SK-N-SH (cell line): ENCODE measurements at regions not wholly inside any gene's neighbourhood (a gene's known extent, or its start where the extent isn't known, plus 50 kb on each side); places are given as distances from the start of the nearest gene placed in this dataset.

Experiments
- CTCF ChIA-PET: fragments of 300-600, 350-600 bp; formaldehyde crosslinking; extraction: SDS; loops from one replicate; lab custom pipeline; 2021; lab: Yijun Ruan, JAX
- POLR2A ChIA-PET: fragments of 350-600 bp; sonication (Branson Sonifier 250); formaldehyde crosslinking; extraction: SDS; loops from one replicate; lab custom pipeline; 2020; ENCODE audit warnings: antibody characterized with exemption, inconsistent platforms; lab: Yijun Ruan, JAX
- DNase-seq: peaks from one replicate; pipeline ENCODE4 v3.0.0; 2012
- H2AFZ ChIP-seq: fragments of 200-600 bp; sonication (generic); 2 replicates; pipeline ENCODE4 v1.8.1; 2016; ENCODE audit warnings: antibody characterized with exemption, mild to moderate bottlenecking, low read depth
- H3F3A ChIP-seq: fragments of 200-600 bp; sonication (generic); replicated peaks from 2 replicates; pipeline ENCODE3; 2016; ENCODE audit warnings: antibody characterized with exemption, mild to moderate bottlenecking; ENCODE audit not compliant: insufficient read depth
- H3K27ac ChIP-seq, 2 experiments: fragments of 200-500 bp in 1 of 2; fragments of 200-600 bp in 1 of 2; sonication (Bioruptor generic) in 1 of 2; sonication (generic), shearing (Covaris generic) in 1 of 2; 2 replicates each; pipeline versions ENCODE4 v1.5.1 to v1.6.1; 2014 to 2016; ENCODE audit warnings: low read depth in 2 of 2, inconsistent platforms in 1 of 2, low read length in 1 of 2, mild to moderate bottlenecking in 1 of 2, mixed read lengths in 1 of 2
- H3K27me3 ChIP-seq: fragments of 200-600 bp; sonication (generic), shearing (Covaris generic); 2 replicates; pipeline ENCODE4 v1.6.1; 2016; ENCODE audit warnings: mixed run types; ENCODE audit not compliant: insufficient read depth
- H3K36me3 ChIP-seq, 2 experiments: fragments of 200-500 bp in 1 of 2; fragments of 200-600 bp in 1 of 2; sonication (Bioruptor generic) in 1 of 2; sonication (generic) in 1 of 2; replicated peaks in 1 of 2; 2 replicates each; pipeline versions ENCODE3 to v1.5.1; 2014 to 2016; ENCODE audit warnings: low read length in 1 of 2, mild to moderate bottlenecking in 1 of 2; ENCODE audit not compliant: insufficient read depth in 2 of 2, control insufficient read depth in 1 of 2
- H3K4me1 ChIP-seq, 2 experiments: fragments of 200-500 bp in 1 of 2; fragments of 200-600 bp in 1 of 2; sonication (Bioruptor generic) in 1 of 2; sonication (generic), shearing (Covaris generic) in 1 of 2; 2 replicates each; pipeline versions ENCODE4 v1.5.1 to v1.6.1; 2014 to 2016; ENCODE audit warnings: low read depth in 1 of 2, low read length in 1 of 2, mixed run types in 1 of 2; ENCODE audit not compliant: insufficient read depth in 2 of 2, control insufficient read depth in 1 of 2
- H3K4me2 ChIP-seq: fragments of 200-600 bp; sonication (generic), shearing (Covaris generic); 2 replicates; pipeline ENCODE4 v1.6.1; 2017; ENCODE audit warnings: mixed run types
- H3K4me3 ChIP-seq, 2 experiments: fragments of 200-500 bp in 1 of 2; fragments of 200-600 bp in 1 of 2; sonication (Bioruptor generic) in 1 of 2; sonication (generic), shearing (Covaris generic) in 1 of 2; 2 replicates each; pipeline versions ENCODE4 v1.5.1 to v1.8.1; 2014 to 2016; ENCODE audit warnings: low read depth in 2 of 2, inconsistent platforms in 1 of 2, low read length in 1 of 2, mild to moderate bottlenecking in 1 of 2, mixed read lengths in 1 of 2, moderate library complexity in 1 of 2
- H3K79me2 ChIP-seq: fragments of 200-600 bp; sonication (generic); 2 replicates; pipeline ENCODE4 v1.8.1; 2017; ENCODE audit warnings: mild to moderate bottlenecking; ENCODE audit not compliant: insufficient read depth
- H3K9ac ChIP-seq: fragments of 200-600 bp; sonication (generic); 2 replicates; pipeline ENCODE4 v1.6.1; 2017; ENCODE audit warnings: mixed run types
- H3K9me2 ChIP-seq: fragments of 200-600 bp; sonication (generic); 2 replicates; pipeline ENCODE4 v1.6.1; 2017; ENCODE audit warnings: mixed run types
- H3K9me3 ChIP-seq: fragments of 200-600 bp; sonication (generic); 2 replicates; pipeline ENCODE4 v1.6.1; 2017; ENCODE audit warnings: mixed run types, mild to moderate bottlenecking, moderate library complexity
- H4K20me1 ChIP-seq: fragments of 200-600 bp; sonication (generic); 2 replicates; pipeline ENCODE4 v1.6.1; 2017; ENCODE audit warnings: mild to moderate bottlenecking, mixed run types; ENCODE audit not compliant: insufficient read depth
- CHD2 ChIP-seq: fragments of 150-350 bp; IDR thresholded peaks from 2 replicates; pipeline ENCODE4 v1.6.1; 2018; ENCODE audit warnings: low read length; ENCODE audit not compliant: partially characterized antibody
- EP300 ChIP-seq, 2 experiments: IDR thresholded peaks; 2 replicates each; pipeline versions ENCODE4 v1.4.0 to v1.6.1; 2012; ENCODE audit warnings: borderline replicate concordance in 1 of 2, low read depth in 1 of 2, low read length in 1 of 2
- EZH2phosphoT487 ChIP-seq: fragments of 200-600 bp; sonication (generic); IDR thresholded peaks from 2 replicates; pipeline ENCODE4 v1.6.1; 2017; ENCODE audit warnings: low read depth, mixed run types, mild to moderate bottlenecking, antibody characterized with exemption, moderate library complexity, borderline replicate concordance
- FOSL2 ChIP-seq: IDR thresholded peaks from 2 replicates; pipeline ENCODE4 v1.4.0; 2012; ENCODE audit warnings: low read depth, mild to moderate bottlenecking, moderate library complexity, borderline replicate concordance
- FOXJ3 ChIP-seq: sonication (generic); formaldehyde crosslinking; IDR thresholded peaks from 2 replicates; pipeline ENCODE4 v1.5.1; 2020; ENCODE audit warnings: mild to moderate bottlenecking, missing genetic modification reagents
- FOXM1 ChIP-seq: IDR thresholded peaks from 2 replicates; pipeline ENCODE4 v1.4.0; 2012; ENCODE audit warnings: low read depth, mild to moderate bottlenecking
- GATA2 ChIP-seq: sonication (generic); formaldehyde crosslinking; IDR thresholded peaks from 2 replicates; pipeline ENCODE4 v1.5.0; 2020; ENCODE audit warnings: mild to moderate bottlenecking, missing genetic modification reagents
- JUND ChIP-seq: IDR thresholded peaks from 2 replicates; pipeline ENCODE4 v1.4.0; 2012
- MXI1 ChIP-seq: IDR thresholded peaks from 2 replicates; pipeline ENCODE4 v1.6.1; 2012; ENCODE audit warnings: mild to moderate bottlenecking, low read depth, low read length, improper control_type of control experiment
- NFIC ChIP-seq: IDR thresholded peaks from 2 replicates; pipeline ENCODE4 v1.4.0; 2012; ENCODE audit warnings: borderline replicate concordance
- POLR2AphosphoS5 ChIP-seq: IDR thresholded peaks from 2 replicates; pipeline ENCODE4 v1.6.1; 2012; ENCODE audit warnings: low read depth, low read length
- REST ChIP-seq: IDR thresholded peaks from 2 replicates; pipeline ENCODE4 v1.6.1; 2012; ENCODE audit warnings: mild to moderate bottlenecking, low read depth, low read length, moderate library complexity
- SIN3A ChIP-seq: IDR thresholded peaks from 2 replicates; pipeline ENCODE4 v1.6.1; 2012; ENCODE audit warnings: low read depth, mild to moderate bottlenecking, low read length, moderate library complexity, borderline replicate concordance
- SMC3 ChIP-seq: IDR thresholded peaks from 2 replicates; pipeline ENCODE4 v1.6.1; 2012; ENCODE audit warnings: low read depth, low read length, improper control_type of control experiment
- TCF12 ChIP-seq: IDR thresholded peaks from 2 replicates; pipeline ENCODE4 v1.4.0; 2012
- TEAD4 ChIP-seq: IDR thresholded peaks from 2 replicates; pipeline ENCODE4 v1.4.0; 2012; ENCODE audit warnings: mild to moderate bottlenecking, borderline replicate concordance; ENCODE audit not compliant: insufficient read depth
- WGBS: methylation state at CpG from one replicate; pipeline ENCODE4 v1.1.6; 2017; ENCODE audit warnings: low lambda C conversion rate; 5-methylcytosine and 5-hydroxymethylcytosine counted together
- TF ChIP-seq, protein P1 (sequence below): fragments of 200-600 bp; sonication (generic); IDR thresholded peaks from 2 replicates; pipeline ENCODE4 v1.6.1; 2017; ENCODE audit warnings: antibody characterized with exemption, mild to moderate bottlenecking, moderate library complexity
- TF ChIP-seq, protein P2 (sequence below): fragments of 150-350 bp; IDR thresholded peaks from 2 replicates; pipeline ENCODE4 v1.6.1; 2017; ENCODE audit warnings: antibody characterized with exemption, low read length, low read depth, borderline replicate concordance
- TF ChIP-seq, protein P3 (sequence below): IDR thresholded peaks from 2 replicates; pipeline ENCODE4 v1.4.0; 2012; ENCODE audit warnings: low read depth

DNA sequence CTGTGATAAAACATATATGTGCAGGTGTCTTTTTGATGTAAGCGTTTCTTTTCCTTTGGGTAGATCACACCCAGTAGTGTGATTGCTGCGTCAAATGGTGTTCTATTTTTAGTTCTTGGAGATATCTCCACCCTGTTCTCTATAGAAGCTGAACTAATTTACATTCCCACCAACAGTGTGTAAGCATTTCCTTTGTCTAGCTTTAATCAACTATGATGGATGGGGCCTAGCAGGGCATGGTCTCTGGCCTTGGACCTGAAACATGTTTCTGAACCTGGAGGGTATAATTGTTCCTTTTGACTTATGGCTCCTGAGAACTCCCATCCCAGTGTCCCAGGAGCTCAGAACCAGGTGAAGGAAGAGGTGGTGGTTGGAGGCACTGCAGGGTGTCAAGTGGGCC lies 93.9 kb downstream of the HAPSTR1 start:
- CTCF ChIA-PET, result no interaction called here
- TF ChIP-seq SMC3 (no peak), POLR2AphosphoS5 (no peak), FOXM1 (no peak), EZH2phosphoT487 (no peak), TCF12 (no peak), REST (no peak), FOSL2 (no peak), FOXJ3 (no peak), CHD2 (no peak), MXI1 (no peak), GATA2 (CRISPR knock-in tag) (no peak)
- TF ChIP-seq, protein P1, sequence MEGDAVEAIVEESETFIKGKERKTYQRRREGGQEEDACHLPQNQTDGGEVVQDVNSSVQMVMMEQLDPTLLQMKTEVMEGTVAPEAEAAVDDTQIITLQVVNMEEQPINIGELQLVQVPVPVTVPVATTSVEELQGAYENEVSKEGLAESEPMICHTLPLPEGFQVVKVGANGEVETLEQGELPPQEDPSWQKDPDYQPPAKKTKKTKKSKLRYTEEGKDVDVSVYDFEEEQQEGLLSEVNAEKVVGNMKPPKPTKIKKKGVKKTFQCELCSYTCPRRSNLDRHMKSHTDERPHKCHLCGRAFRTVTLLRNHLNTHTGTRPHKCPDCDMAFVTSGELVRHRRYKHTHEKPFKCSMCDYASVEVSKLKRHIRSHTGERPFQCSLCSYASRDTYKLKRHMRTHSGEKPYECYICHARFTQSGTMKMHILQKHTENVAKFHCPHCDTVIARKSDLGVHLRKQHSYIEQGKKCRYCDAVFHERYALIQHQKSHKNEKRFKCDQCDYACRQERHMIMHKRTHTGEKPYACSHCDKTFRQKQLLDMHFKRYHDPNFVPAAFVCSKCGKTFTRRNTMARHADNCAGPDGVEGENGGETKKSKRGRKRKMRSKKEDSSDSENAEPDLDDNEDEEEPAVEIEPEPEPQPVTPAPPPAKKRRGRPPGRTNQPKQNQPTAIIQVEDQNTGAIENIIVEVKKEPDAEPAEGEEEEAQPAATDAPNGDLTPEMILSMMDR, result no peak
- no peak overlapping the region for H2AFZ ChIP-seq
- no peaks in the 10 kb centered on the region for H3K9me3 ChIP-seq
- H3K4me1 ChIP-seq, result no peaks in the 10 kb centered on the region
- 63% methylated on average over 2 of the region's 2 CpGs for WGBS
- H3K36me3 ChIP-seq, result no peaks in the 10 kb centered on the region
- H3K79me2 ChIP-seq, result no peaks in the 10 kb centered on the region
- POLR2A ChIA-PET, result no interaction called here
- H3K27ac ChIP-seq, result no peak overlapping the region
- no peaks in the 10 kb centered on the region for H3K27me3 ChIP-seq
- H3K4me3 ChIP-seq, result no peak overlapping the region
- H3K9ac ChIP-seq, result no peak overlapping the region
- DNase-seq, result no peak
- H4K20me1 ChIP-seq, result no peaks in the 10 kb centered on the region
- H3F3A ChIP-seq, result no peaks in the 10 kb centered on the region
- H3K9me2 ChIP-seq, result no peaks in the 10 kb centered on the region
- H3K4me2 ChIP-seq, result no peak overlapping the region

DNA sequence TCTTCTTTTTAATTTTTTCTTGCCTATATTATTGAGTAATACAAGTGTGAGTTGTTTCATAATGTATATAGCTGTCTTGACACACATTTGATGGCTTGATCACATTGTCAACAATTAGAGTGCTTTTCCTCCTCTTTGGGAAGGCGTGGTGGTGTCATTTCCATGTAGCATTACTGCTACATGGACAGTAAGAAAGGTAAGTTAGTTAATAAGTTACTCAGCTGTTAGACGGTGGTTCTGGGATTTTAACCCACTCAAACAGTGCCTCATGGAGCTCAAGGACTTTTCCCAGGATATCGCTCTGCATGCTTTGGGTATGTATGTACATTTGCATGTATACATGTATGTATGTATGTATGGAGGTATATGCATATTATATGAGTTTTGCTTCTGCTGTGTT lies 94.6 kb downstream of the HAPSTR1 start:
- Histone ChIP-seq H2AFZ (no peak overlapping the region), H3K27me3 (no peaks in the 10 kb centered on the region), H3K4me3 (no peak overlapping the region), H3K9ac (no peak overlapping the region), H3K79me2 (no peaks in the 10 kb centered on the region), H3F3A (no peaks in the 10 kb centered on the region), H3K4me2 (no peak overlapping the region), H3K27ac (no peak overlapping the region), H3K36me3 (no peaks in the 10 kb centered on the region), H4K20me1 (no peaks in the 10 kb centered on the region), H3K4me1 (no peaks in the 10 kb centered on the region), H3K9me2 (no peaks in the 10 kb centered on the region), H3K9me3 (no peaks in the 10 kb centered on the region)
- DNase-seq, result no peak
- WGBS, result 44% methylated on average over 3 of the region's 3 CpGs
- POLR2A ChIA-PET, result interaction anchor here (0.6 kb wide), 1 partner anchor 179 kb away, joined by 3 read pairs; no protein-coding TSS in a partner anchor
- CTCF ChIA-PET, result interaction anchor here (1.1 kb wide), 1 partner anchor 26 kb away, joined by 3 read pairs; no protein-coding TSS in a partner anchor
- TF ChIP-seq CHD2, result no peak
- TF ChIP-seq, protein P2, sequence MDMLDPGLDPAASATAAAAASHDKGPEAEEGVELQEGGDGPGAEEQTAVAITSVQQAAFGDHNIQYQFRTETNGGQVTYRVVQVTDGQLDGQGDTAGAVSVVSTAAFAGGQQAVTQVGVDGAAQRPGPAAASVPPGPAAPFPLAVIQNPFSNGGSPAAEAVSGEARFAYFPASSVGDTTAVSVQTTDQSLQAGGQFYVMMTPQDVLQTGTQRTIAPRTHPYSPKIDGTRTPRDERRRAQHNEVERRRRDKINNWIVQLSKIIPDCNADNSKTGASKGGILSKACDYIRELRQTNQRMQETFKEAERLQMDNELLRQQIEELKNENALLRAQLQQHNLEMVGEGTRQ, result no peak
- no peak for TF ChIP-seq GATA2 (CRISPR knock-in tag)
- no peak for TF ChIP-seq EP300 (IDR thresholded peaks at IDR 0.05; ENCODE audit: borderline replicate concordance in 1 of 2, low read depth in 1 of 2, low read length in 1 of 2)
- no peak for TF ChIP-seq SIN3A
- TF ChIP-seq FOSL2, result no peak
- TF ChIP-seq, protein P3, sequence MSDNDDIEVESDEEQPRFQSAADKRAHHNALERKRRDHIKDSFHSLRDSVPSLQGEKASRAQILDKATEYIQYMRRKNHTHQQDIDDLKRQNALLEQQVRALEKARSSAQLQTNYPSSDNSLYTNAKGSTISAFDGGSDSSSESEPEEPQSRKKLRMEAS, result no peak
- TF ChIP-seq FOXJ3, result no peak
- TF ChIP-seq JUND, result no peak
- TF ChIP-seq, protein P1, result no peak
- no peak for TF ChIP-seq POLR2AphosphoS5
- TF ChIP-seq NFIC, result no peak
- TF ChIP-seq TEAD4, result no peak
